Sigmoid colon (tissue), 4 donors: ENCODE measurements at regions not wholly inside any gene's neighbourhood (a gene's known extent, or its start where the extent isn't known, plus 50 kb on each side); places are given as distances from the start of the nearest gene placed in this dataset.

Experiments used
- CTCF ChIP-seq, 4 experiments: fragments of 450-650 bp in 3 of 4; fragments of 200-600 bp in 1 of 4; IDR thresholded peaks; one replicate each; pipeline ENCODE4 v1.5.1; 2016 to 2019; ENCODE audit warnings: antibody characterized with exemption in 4 of 4, mild to moderate bottlenecking in 3 of 4, moderate library complexity in 2 of 4
- EP300 ChIP-seq, 4 donors: sonication (generic); formaldehyde crosslinking; IDR thresholded peaks; one replicate each; pipeline ENCODE4 v1.6.1; 2017; ENCODE audit warnings: antibody characterized with exemption in 4 of 4
- POLR2AphosphoS5 ChIP-seq, 4 donors: sonication (generic); formaldehyde crosslinking; IDR thresholded peaks; one replicate each; pipeline ENCODE4 v1.6.1; 2017; ENCODE audit warnings: antibody characterized with exemption in 4 of 4

DNA sequence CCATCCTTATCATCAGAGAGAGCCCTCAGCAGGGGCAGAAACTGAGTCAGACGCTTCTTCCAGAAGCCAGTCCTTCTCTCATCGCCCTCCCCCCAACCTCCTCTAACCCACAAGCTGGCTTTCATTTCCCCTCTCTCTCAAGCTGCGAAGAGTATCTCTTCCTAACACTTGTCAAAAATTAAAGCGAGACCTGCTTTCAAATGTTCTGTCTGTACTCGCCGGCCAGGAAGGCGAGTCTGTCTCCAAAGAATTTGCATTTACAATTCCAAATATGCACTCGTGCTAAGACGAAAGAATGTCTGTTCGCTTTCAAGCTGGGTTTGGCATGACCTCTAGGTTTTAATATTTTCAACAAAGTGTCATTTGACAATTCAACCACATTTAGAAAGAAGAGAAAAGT is 140.4 kb downstream of the RGS9 start:
- TF ChIP-seq POLR2AphosphoS5 (IDR thresholded peaks at IDR 0.05) = no peak
- no peak for TF ChIP-seq CTCF (IDR thresholded peaks at IDR 0.05)
- no peak for TF ChIP-seq EP300 (IDR thresholded peaks at IDR 0.05)
